GM18868 (cell line): ENCODE measurements at regions not wholly inside any gene's neighbourhood (a gene's known extent, or its start where the extent isn't known, plus 50 kb on each side); places are given as distances from the start of the nearest gene placed in this dataset.

ENCODE experiments used
- ATAC-seq: cut with Tn5 transposase; IDR thresholded peaks from one replicate; pipeline ENCODE4 v1.9.1; 2021; ENCODE audit warnings: mild to moderate bottlenecking, moderate library complexity; ENCODE audit not compliant: unreplicated experiment

GRCh38 chr19:30122431-30122830, 180.4 kb downstream of the URI1 start:
- no peak for ATAC-seq

DNA sequence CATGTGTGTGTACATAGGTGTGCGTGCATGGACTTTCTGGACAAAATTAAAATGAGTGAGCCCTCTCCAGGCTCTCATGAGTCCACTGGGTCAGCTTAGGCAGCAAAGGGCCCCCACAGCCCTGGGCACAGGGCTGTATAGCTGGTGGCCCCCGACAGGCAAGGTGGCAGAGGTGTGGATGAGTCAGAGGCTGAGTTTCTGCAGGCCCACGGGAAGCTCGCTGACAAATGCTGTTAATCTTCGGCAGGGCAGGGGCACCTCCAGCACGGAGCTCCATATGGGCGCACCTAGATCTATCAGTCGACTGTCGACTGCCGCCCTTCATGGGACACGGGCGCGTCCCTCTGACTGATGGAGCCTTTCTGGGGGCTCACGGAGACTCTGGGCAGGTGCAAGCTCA, 181.1 kb downstream of the URI1 start:
- no peak for ATAC-seq

DNA sequence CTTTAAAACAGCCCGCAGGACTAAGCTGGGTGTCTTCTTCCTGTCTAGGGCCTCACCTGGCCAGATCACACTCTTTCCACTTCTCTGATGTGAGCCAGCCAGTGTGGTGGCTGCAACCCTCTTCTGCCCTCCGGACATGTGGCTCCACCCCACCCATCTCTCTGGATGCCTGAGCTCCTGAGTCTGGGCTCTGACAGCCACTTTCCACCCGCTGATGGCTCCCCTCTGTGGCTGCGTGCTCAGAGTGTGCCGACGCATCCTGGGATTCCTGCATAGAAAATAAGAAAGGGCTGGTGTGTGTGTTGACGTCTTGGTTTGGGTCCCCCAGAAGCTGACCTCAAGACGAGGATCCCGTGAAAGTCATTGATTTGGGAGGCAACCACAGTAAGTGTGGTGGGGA, 181.6 kb downstream of the URI1 start:
- ATAC-seq: no peak

DNA sequence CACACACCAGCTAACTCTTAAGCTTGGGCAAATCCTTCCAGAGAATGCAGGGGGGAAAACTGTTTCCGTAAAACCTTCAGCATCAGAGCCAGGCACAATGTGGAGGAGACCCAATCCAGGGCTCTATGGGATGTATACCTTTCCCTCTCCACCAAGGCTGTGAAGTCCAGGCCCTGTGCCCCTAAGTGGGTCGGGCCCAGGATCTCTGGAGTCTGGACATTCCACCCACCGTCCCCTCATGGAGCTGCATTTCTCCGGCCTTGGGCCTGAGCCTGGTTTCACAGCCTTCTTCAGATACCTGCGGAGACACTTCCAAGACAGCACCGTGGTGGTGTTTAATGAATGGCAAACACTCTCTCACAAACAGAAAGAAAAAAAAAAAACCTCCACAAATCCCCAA, 186.2 kb downstream of the URI1 start:
- no peak for ATAC-seq

DNA sequence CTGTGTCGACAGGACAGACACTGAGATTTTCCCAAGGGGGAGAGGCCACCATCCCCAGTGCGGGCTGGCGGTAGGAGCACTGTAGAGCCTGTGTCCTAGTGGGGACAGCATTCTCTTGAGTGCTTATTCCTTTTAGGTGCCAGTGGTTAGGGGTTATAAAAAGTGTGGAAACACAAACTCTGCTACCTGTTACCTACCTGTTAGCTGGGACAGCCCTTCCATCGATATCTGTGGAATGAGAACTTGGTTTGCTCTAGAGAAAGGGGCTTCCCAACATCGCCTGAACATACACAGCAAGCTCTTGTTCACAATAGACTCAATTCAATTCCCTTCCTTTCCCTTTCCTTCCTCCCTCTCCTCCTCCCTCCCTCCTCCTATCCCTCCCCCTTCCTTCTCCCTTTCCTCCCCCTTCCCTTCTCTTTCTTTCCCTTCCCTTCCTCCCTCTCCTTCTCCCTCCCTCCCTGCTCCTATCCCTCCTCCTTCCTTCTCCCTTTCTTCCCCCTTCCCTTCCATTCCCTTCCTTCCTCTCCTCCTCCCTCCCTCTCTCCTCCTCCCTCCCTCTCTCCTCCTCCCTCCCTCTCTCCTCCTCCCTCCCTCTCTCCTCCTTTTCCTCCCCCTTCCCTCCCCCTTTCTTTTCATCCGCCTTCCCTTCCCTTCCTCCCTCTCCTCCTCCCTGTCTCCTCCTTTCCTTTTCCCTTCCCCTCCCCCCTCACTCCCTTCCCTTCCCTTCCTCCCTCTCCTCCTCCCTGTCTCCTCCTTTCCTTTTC, 188.5 kb downstream of the URI1 start:
- ATAC-seq: no peak

- ATAC-seq: no peak
Observed at GRCh38 chr19:30131246-30131645, 189.2 kb downstream of the URI1 start.

DNA sequence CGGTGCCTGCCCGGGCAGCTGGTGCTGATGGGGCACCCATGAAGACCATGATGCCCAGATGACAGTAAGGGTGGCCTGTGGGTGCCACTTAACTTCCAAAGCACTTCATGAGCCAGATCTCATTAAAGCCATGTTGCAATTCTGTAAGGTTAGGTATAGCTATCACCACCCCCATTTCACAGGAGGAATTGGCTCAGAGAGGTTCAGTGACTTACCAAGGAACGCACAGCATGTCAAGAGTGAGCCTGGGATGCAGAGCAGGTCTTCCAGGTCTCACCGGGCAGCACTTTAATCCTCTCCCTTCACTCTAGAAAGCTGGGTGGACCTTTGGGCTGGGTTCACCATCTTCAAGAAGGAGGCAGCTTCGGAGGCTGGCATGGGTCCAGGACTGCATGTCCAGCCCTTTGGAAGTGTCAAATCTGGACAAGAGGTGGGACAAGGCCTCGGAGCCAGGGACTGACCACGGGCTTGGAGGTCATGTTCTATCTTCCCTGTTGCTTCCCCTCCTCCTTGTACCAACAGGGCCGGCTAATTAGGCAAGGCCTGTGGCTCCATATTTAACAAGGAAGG, 189.8 kb downstream of the URI1 start:
- no peak for ATAC-seq

DNA sequence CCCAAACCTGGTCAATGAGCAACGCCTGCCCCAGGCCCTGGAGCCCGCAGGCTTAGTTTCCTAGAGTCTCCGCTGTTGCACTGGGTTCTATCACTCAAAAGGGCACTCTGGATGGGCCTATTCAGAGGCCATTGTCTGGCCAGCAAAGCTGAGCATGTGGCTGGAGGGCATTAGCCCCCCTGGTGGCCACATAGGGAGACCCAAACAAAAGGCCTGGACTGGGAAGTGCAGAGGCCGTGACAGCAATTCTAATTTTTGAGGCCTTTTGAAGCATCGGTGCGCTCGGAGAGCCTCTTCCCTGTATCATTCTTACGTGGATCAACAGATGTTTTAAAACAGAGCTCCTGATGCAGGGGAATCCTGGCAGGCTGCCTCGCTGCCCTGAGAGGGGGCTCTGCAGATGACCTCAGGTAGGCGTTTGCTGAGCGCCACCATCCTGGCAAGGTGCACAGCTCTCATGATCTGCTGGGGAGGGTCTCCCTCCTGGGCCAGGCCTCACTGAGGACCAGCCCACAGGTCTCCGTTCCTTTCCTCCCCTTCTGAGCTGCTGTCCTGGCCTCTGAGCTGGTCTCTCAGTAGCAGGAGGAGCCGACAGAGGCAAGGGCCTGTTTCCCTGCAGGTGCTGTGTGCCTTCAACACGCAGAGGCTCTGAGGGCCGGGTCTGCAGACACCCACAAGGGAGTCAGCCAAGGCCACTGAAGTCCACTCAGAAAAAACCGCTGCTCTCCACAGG, 190.5 kb downstream of the URI1 start:
- no peak for ATAC-seq

- no peak for ATAC-seq
Observed at GRCh38 chr19:30133803-30134202, 191.8 kb downstream of the URI1 start.

- ATAC-seq: no peak
Observed at GRCh38 chr19:30135093-30135757, 193.2 kb downstream of the URI1 start.

DNA sequence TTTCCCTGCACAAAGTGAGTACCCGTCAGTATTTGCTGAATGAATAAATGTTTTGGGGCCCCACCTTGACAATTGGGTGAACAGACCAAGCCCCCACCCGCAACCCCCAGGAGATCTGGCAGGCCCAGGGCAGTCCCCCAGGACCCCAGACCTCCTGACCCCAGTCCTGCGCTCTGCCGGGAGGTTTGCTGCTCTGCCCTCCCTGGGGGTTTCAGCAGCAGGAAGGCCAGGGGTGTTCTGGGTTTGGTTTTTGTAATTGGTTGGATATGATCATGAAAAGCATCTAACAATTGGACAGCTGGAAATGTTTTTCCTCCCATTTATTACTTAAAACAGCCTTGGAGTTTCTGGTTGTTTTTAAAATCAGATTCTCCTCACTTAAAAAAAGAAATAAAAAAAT, 193.8 kb downstream of the URI1 start:
- no peak for ATAC-seq

- no peak for ATAC-seq
Observed at GRCh38 chr19:30136611-30137195, 194.7 kb downstream of the URI1 start.

GRCh38 chr19:30137747-30138146, 195.7 kb downstream of the URI1 start:
- ATAC-seq: no peak

DNA sequence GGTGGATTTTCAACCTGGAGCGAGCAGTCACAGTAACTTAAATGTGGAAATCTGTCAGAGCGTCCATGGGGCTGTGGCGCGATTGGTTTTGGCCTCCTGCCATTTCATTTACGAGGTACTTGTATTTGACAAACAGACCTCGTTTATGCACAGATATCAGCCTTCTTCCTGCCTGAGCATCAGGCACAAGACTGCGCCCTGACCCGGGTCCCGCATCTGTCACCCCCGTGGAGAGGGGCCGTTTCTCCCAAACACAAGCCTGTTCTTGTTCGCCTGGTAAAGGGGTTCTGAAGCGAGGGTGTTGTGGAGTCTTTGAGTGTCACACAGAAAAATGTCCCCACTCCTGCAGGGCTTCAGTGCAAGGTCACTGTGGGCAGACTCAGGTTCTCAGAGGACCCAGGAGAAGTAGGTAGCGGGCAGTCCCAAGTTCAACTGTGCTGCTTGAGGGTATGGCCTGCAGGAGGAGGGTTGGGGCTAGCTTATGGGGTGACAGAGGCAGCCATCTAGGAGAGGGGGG, 202.3 kb downstream of the URI1 start:
- no peak for ATAC-seq

GRCh38 chr19:30144802-30145201, 202.8 kb downstream of the URI1 start:
- ATAC-seq: no peak

- no peak for ATAC-seq
Observed at GRCh38 chr19:30145467-30145866, 203.4 kb downstream of the URI1 start.

DNA sequence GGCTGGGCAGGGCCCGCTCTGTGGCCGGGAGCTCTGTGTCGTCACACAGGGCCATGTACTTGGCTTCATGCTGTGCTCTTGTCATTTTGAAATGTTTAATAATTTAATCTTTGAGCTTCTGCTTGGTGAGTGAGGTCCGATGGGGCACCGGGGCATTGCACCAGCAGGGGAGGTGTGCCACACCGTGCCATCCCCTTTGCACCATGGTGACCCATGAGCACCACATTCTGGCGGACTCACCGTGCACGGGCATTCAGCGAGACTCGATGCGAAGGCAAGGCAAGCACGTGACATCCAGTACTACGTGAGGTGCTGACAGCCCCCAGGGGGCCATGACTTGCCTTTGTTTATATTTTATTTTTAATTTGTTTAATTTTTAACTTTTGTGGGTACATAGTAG, 204.3 kb downstream of the URI1 start:
- no peak for ATAC-seq

GRCh38 chr19:30148039-30148790, 206.2 kb downstream of the URI1 start:
- ATAC-seq: no peak

DNA sequence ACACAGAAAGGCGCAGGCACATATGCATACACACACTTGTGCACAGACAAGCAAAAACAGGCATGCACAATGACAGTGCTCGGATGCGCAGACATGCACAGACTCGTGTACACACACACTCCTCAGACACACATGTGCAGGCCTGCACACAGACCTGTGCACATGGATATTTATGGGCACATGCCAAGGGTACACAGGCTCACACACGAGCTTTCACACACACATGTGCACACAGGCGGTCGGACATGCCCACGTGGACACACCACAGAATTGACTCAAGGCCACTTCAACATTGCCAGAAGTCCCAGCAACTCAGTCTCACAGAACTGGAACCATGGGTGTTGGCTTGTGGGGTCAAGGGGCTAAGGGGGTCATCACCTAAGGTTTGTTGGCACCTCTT, 206.8 kb downstream of the URI1 start:
- ATAC-seq: no peak

DNA sequence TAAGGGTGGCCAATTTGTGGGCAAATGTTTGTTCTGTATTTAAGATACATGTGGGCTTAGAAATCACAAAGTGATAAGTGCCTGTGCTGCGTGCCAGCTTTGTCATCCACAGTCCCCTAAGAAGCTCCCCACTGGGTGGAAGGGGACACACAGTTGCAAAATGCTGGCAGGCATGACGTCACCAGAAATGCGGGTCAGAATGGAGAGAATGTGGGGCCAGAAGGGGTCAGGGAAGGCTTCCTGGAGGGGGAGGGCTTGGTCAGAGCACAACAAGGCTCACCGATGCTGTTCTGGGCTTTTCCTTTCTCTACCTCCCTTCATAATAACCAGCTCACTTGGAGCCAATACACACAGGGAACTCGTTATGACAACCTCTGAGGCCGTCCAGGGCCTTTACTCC, 207.3 kb downstream of the URI1 start:
- no peak for ATAC-seq
